ENCODE measurements at regions not wholly inside any gene's neighbourhood (a gene's known extent, or its start where the extent isn't known, plus 50 kb on each side); places are given as distances from the start of the nearest gene placed in this dataset.

DNA sequence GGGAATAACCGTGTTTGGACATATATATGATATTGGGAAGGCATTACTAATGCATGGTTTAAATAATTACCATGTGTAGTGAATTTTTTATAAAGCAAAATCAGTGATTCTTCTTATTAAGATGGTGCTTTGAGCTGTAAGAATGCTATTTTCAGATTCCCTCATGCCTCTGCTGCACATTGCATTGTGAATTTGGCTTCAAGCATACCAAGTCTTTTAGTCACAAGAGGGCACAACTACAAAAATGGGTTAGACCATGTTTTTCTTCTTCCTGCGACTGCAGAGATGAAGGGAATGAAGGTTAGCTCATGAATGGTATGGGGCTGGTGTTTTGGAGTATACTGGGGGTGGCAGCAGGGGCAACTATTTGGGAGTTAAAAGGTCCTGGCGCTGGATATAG, 320.1 kb downstream of the SLC4A3 start:
- WGBS, 2 experiments (ENCODE audit: low coverage in 1 of 2, low lambda C conversion rate in 2 of 2, missing lambda C conversion rate in 2 of 2) = 32 to 35% methylated on average over 3 of the region's 3 CpGs
- Histone ChIP-seq H3K4me3 (no peak overlapping the region), H3K27ac (no peak overlapping the region), H3K9me3 (ENCODE audit: low read depth) (no peaks in the 10 kb centered on the region), H4K20me1 (ENCODE audit: insufficient read depth) (no peaks in the 10 kb centered on the region), H3F3A (ENCODE audit: insufficient read depth) (no peaks in the 10 kb centered on the region), H3K9me2 (ENCODE audit: insufficient read depth) (no peaks in the 10 kb centered on the region), H3K79me2 (ENCODE audit: insufficient read depth) (no peaks in the 10 kb centered on the region), H3K4me2 (ENCODE audit: unreplicated experiment) (no peak overlapping the region), H3K4me1 (ENCODE audit: insufficient read depth) (peaks cover 9% of the 10 kb centered on the region; the same call in 1 of the 2 replicates), H3K36me3 (ENCODE audit: low read depth) (no peaks in the 10 kb centered on the region), H2AFZ (no peak overlapping the region), H3K9ac (no peak overlapping the region), H3K27me3 (replicated peaks; ENCODE audit: insufficient read depth) (0 out of 2 replicates have a peak, but pooled peaks cover 6% of the 10 kb centered on the region)
- in situ Hi-C loops (cut with MboI) = no loop called here
- TF ChIP-seq EZH2 (IDR thresholded peaks at IDR 0.05; ENCODE audit: insufficient read depth, poor library complexity, severe bottlenecking) = no peak
- no peak for TF ChIP-seq EZH2phosphoT487 (IDR thresholded peaks at IDR 0.05; ENCODE audit: insufficient read depth, low read depth)
- DNase-seq = peak; percentile 68

GRCh38 chr2:219949053-219949452, 321.6 kb downstream of the SLC4A3 start:
- TF ChIP-seq EZH2 (IDR thresholded peaks at IDR 0.05; ENCODE audit: insufficient read depth, poor library complexity, severe bottlenecking) (no peak), EZH2phosphoT487 (IDR thresholded peaks at IDR 0.05; ENCODE audit: insufficient read depth, low read depth) (no peak)
- Histone ChIP-seq H3K27me3 (replicated peaks; ENCODE audit: insufficient read depth) (0 out of 2 replicates have a peak, but pooled peaks cover 2% of the 10 kb centered on the region), H4K20me1 (ENCODE audit: insufficient read depth) (no peaks in the 10 kb centered on the region), H2AFZ (no peak overlapping the region), H3K4me2 (ENCODE audit: unreplicated experiment) (no peak overlapping the region), H3K27ac (no peak overlapping the region), H3K79me2 (ENCODE audit: insufficient read depth) (no peaks in the 10 kb centered on the region), H3K4me3 (no peak overlapping the region), H3F3A (ENCODE audit: insufficient read depth) (no peaks in the 10 kb centered on the region), H3K9me3 (ENCODE audit: low read depth) (no peaks in the 10 kb centered on the region), H3K9me2 (ENCODE audit: insufficient read depth) (no peaks in the 10 kb centered on the region), H3K36me3 (ENCODE audit: low read depth) (no peaks in the 10 kb centered on the region), H3K9ac (no peak overlapping the region), H3K4me1 (ENCODE audit: insufficient read depth) (peaks cover 9% of the 10 kb centered on the region; the same call in 1 of the 2 replicates)
- in situ Hi-C loops (cut with MboI) = no loop called here
- no peak for DNase-seq
- WGBS, 2 experiments (ENCODE audit: low coverage in 1 of 2, low lambda C conversion rate in 2 of 2, missing lambda C conversion rate in 2 of 2) = 41 to 42% methylated on average over 3 of the region's 3 CpGs

GRCh38 chr2:219951099-219951498, 323.7 kb downstream of the SLC4A3 start:
- DNase-seq = no peak
- Histone ChIP-seq H3K27ac (no peak overlapping the region), H3K4me1 (ENCODE audit: insufficient read depth) (peaks cover 9% of the 10 kb centered on the region; the same call in 1 of the 2 replicates), H3K79me2 (ENCODE audit: insufficient read depth) (no peaks in the 10 kb centered on the region), H3K4me3 (no peak overlapping the region), H3K9me3 (ENCODE audit: low read depth) (no peaks in the 10 kb centered on the region), H3K9ac (no peak overlapping the region), H3K36me3 (ENCODE audit: low read depth) (no peaks in the 10 kb centered on the region), H4K20me1 (ENCODE audit: insufficient read depth) (no peaks in the 10 kb centered on the region), H3K4me2 (ENCODE audit: unreplicated experiment) (no peak overlapping the region), H2AFZ (no peak overlapping the region), H3K9me2 (ENCODE audit: insufficient read depth) (no peaks in the 10 kb centered on the region), H3F3A (ENCODE audit: insufficient read depth) (no peaks in the 10 kb centered on the region), H3K27me3 (replicated peaks; ENCODE audit: insufficient read depth) (no peaks in the 10 kb centered on the region)
- TF ChIP-seq EZH2 (IDR thresholded peaks at IDR 0.05; ENCODE audit: insufficient read depth, poor library complexity, severe bottlenecking) (no peak), EZH2phosphoT487 (IDR thresholded peaks at IDR 0.05; ENCODE audit: insufficient read depth, low read depth) (no peak)
- in situ Hi-C loops (cut with MboI) = no loop called here

GRCh38 chr2:219954331-219954730, 326.9 kb downstream of the SLC4A3 start:
- Histone ChIP-seq H3K27me3 (replicated peaks; ENCODE audit: insufficient read depth) (no peaks in the 10 kb centered on the region), H3K4me2 (ENCODE audit: unreplicated experiment) (no peak overlapping the region), H3K4me3 (no peak overlapping the region), H3K9me2 (ENCODE audit: insufficient read depth) (no peaks in the 10 kb centered on the region), H3K79me2 (ENCODE audit: insufficient read depth) (no peaks in the 10 kb centered on the region), H3F3A (ENCODE audit: insufficient read depth) (no peaks in the 10 kb centered on the region), H3K4me1 (ENCODE audit: insufficient read depth) (no peaks in the 10 kb centered on the region), H4K20me1 (ENCODE audit: insufficient read depth) (no peaks in the 10 kb centered on the region), H3K9ac (no peak overlapping the region), H3K27ac (no peak overlapping the region), H2AFZ (no peak overlapping the region), H3K9me3 (ENCODE audit: low read depth) (no peaks in the 10 kb centered on the region), H3K36me3 (ENCODE audit: low read depth) (no peaks in the 10 kb centered on the region)
- TF ChIP-seq EZH2 (IDR thresholded peaks at IDR 0.05; ENCODE audit: insufficient read depth, poor library complexity, severe bottlenecking) = no peak
- TF ChIP-seq EZH2phosphoT487 (IDR thresholded peaks at IDR 0.05; ENCODE audit: insufficient read depth, low read depth) = no peak
- in situ Hi-C loops (cut with MboI) = no loop called here
- DNase-seq = peak; percentile 46
- WGBS, 2 experiments (ENCODE audit: low coverage in 1 of 2, low lambda C conversion rate in 2 of 2, missing lambda C conversion rate in 2 of 2) = 29 to 42% methylated on average over 1 of the region's 1 CpG

DNA sequence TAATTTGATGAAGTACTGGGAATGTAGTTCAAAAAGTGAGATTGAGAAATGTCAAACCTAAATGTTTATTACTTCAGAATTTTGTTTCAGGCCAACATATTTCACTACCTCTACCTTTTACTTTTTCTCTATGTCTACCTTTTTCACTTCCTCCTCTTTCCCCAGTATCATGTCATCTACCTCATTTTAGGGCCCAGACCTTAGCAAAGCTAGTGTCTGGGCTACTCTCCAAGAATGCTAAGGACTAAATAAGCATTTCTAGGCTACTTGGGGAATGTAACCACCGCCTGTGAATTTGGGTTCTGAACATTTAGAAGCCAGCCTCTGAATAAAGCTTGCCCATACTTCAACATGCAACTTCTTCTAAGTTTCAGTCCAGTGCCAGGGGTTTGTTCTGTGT, 330.4 kb downstream of the SLC4A3 start:
- WGBS, 2 experiments (ENCODE audit: low coverage in 1 of 2, low lambda C conversion rate in 2 of 2, missing lambda C conversion rate in 2 of 2) = 0 to 11% methylated on average over 1 of the region's 1 CpG
- no peak for TF ChIP-seq EZH2 (IDR thresholded peaks at IDR 0.05; ENCODE audit: insufficient read depth, poor library complexity, severe bottlenecking)
- TF ChIP-seq EZH2phosphoT487 (IDR thresholded peaks at IDR 0.05; ENCODE audit: insufficient read depth, low read depth) = no peak
- DNase-seq = no peak

More for the DNA sequence above, 330.4 kb downstream of the SLC4A3 start:
- Histone ChIP-seq H3K27ac (no peak overlapping the region), H3K4me3 (no peak overlapping the region), H3K4me2 (ENCODE audit: unreplicated experiment) (no peak overlapping the region), H3K36me3 (ENCODE audit: low read depth) (no peaks in the 10 kb centered on the region), H3K79me2 (ENCODE audit: insufficient read depth) (no peaks in the 10 kb centered on the region), H3K9ac (no peak overlapping the region), H2AFZ (no peak overlapping the region), H4K20me1 (ENCODE audit: insufficient read depth) (no peaks in the 10 kb centered on the region), H3K27me3 (replicated peaks; ENCODE audit: insufficient read depth) (no peaks in the 10 kb centered on the region; the same call in 1 of the 2 replicates), H3K9me3 (ENCODE audit: low read depth) (no peaks in the 10 kb centered on the region), H3K9me2 (ENCODE audit: insufficient read depth) (no peaks in the 10 kb centered on the region), H3F3A (ENCODE audit: insufficient read depth) (no peaks in the 10 kb centered on the region), H3K4me1 (ENCODE audit: insufficient read depth) (no peaks in the 10 kb centered on the region)
- in situ Hi-C loops (cut with MboI) = no loop called here
